SK-N-MC (cell line): ENCODE measurements at regions not wholly inside any gene's neighbourhood (a gene's known extent, or its start where the extent isn't known, plus 50 kb on each side); places are given as distances from the start of the nearest gene placed in this dataset.
"Not testable (repeated sequence)": the region's sequence is repeated elsewhere in the genome, so short reads cannot be mapped to it uniquely, and the experiment has no call there.

Source experiments
- DNase-seq: peaks from one replicate; pipeline ENCODE4 v3.0.0-alpha.2; 2011; ENCODE audit warnings: low read depth, low spot score
- H3K27ac ChIP-seq: fragments of 200-600 bp; sonication (generic); 2 replicates; pipeline ENCODE4 v1.5.1; 2016; ENCODE audit warnings: mixed run types
- H3K36me3 ChIP-seq: fragments of 200-600 bp; sonication (generic); 2 replicates; pipeline ENCODE4 v1.6.1; 2017; ENCODE audit warnings: antibody characterized with exemption, low read length, mixed read lengths; ENCODE audit not compliant: insufficient read depth
- H3K4me3 ChIP-seq: fragments of 200-600 bp; sonication (generic); 2 replicates; pipeline ENCODE4 v1.5.1; 2016
- H3K9ac ChIP-seq: fragments of 200-600 bp; sonication (generic); 2 replicates; pipeline ENCODE4 v1.8.0; 2017; ENCODE audit warnings: mixed run types, mixed read lengths; ENCODE audit not compliant: insufficient read length
- H3K9me3 ChIP-seq: fragments of 200-600 bp; sonication (generic); 2 replicates; pipeline ENCODE4 v1.6.1; 2017; ENCODE audit warnings: low read depth, mild to moderate bottlenecking, antibody characterized with exemption, low read length, moderate library complexity, mixed read lengths
- EZH2 ChIP-seq: fragments of 200-600 bp; sonication (generic); IDR thresholded peaks from one replicate; pipeline ENCODE4 v1.6.1; 2017; ENCODE audit warnings: antibody characterized with exemption
- FOXP2 ChIP-seq: optimal IDR thresholded peaks from 2 replicates; pipeline ENCODE3; 2011; ENCODE audit warnings: mild to moderate bottlenecking, moderate library complexity; ENCODE audit not compliant: insufficient read depth; ENCODE audit errors: extremely low read length, control extremely low read depth
- POLR2AphosphoS5 ChIP-seq: IDR thresholded peaks from 2 replicates; pipeline ENCODE4 v1.6.1; 2012; ENCODE audit warnings: mild to moderate bottlenecking, low read depth, low read length, borderline replicate concordance

DNA sequence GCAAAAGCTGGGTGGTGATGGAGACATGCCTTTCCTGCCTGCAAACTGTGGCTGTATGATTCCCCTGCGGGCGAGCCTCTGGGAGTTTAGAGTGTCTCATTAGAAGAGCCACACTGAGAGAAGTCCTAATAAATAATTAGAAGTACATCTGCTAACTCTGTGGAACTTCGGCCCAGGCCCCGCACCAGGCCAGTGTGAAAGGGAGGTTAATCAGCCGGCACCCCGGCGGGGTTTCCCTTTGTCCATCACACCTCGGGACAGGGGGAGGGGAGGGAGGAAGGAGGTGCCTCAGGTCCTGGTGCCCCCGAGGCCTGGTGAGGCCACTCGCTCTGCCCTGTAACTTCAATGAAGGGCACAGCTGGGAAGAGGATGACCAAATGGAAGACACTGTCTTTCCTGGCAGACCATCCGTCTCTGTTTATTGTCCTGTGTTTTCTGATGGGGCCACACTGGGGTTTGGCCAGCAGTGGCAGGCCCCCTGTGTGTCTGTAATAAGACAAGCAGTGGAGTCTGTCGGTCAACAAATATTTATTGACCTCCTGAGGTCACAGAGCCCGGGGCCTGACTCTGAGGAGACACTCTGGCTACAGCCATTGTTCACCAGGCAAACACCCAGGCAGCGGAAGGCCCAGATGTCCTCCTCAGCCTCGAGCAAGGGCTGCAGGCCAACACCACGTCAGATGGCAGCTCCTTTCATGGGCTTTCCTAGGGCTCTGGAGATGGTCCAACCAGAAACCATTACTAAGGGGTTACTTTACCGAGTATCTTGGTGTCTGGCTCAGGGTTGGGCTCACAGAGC lies 267.5 kb upstream of the RAB4A start:
- no peak for DNase-seq
- H3K9me3 ChIP-seq: no peaks in the 10 kb centered on the region
- H3K4me3 ChIP-seq: no peak overlapping the region
- H3K27ac ChIP-seq: no peak overlapping the region
- no peak overlapping the region for H3K9ac ChIP-seq
- H3K36me3 ChIP-seq: no peaks in the 10 kb centered on the region
- TF ChIP-seq FOXP2: no peak

GRCh38 chr1:229004066-229004833 lies 266.7 kb upstream of the RAB4A start:
- H3K9me3 ChIP-seq: no peaks in the 10 kb centered on the region
- no peak for DNase-seq
- no peak overlapping the region for H3K27ac ChIP-seq
- H3K36me3 ChIP-seq: no peaks in the 10 kb centered on the region
- TF ChIP-seq EZH2 (no peak), POLR2AphosphoS5 (no peak), FOXP2 (no peak)
- H3K4me3 ChIP-seq: no peak overlapping the region
- no peak overlapping the region for H3K9ac ChIP-seq

- Histone ChIP-seq H3K4me3 (no peak overlapping the region), H3K9me3 (no peaks in the 10 kb centered on the region), H3K27ac (no peak overlapping the region), H3K9ac (no peak overlapping the region), H3K36me3 (no peaks in the 10 kb centered on the region)
- TF ChIP-seq EZH2 (no peak), POLR2AphosphoS5 (no peak), FOXP2 (no peak)
- DNase-seq: no peak
Measured at GRCh38 chr1:229005097-229005496, 265.8 kb upstream of the RAB4A start.

DNA sequence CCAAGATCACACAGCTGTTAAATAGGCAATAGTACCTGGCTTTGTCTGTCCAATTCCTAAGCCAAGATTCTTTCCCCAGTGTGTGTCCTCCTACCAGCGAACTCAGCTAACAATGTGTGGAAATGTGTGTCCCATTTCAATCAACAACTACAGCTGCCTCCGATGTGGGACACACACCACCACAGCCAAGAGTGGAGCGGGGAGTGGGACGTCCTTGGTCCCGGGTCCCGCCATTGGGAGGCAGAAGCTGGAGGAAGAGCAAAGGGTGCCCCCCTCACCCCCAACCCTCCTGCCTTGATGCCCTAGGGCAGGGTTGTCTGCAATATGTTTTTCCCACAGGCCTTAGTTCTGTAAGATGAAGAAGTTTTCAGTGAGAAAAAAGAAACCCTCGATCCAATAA lies 265.4 kb upstream of the RAB4A start:
- no peak for DNase-seq
- Histone ChIP-seq H3K4me3 (no peak overlapping the region), H3K27ac (no peak overlapping the region), H3K36me3 (no peaks in the 10 kb centered on the region), H3K9ac (no peak overlapping the region), H3K9me3 (no peaks in the 10 kb centered on the region)
- TF ChIP-seq POLR2AphosphoS5 (no peak), FOXP2 (no peak), EZH2 (no peak)

GRCh38 chr1:229006121-229006870 lies 264.6 kb upstream of the RAB4A start:
- TF ChIP-seq POLR2AphosphoS5 (no peak), EZH2 (no peak), FOXP2 (no peak)
- no peak overlapping the region for H3K27ac ChIP-seq
- no peaks in the 10 kb centered on the region for H3K9me3 ChIP-seq
- DNase-seq: no peak
- H3K36me3 ChIP-seq: no peaks in the 10 kb centered on the region
- no peak overlapping the region for H3K4me3 ChIP-seq
- no peak overlapping the region for H3K9ac ChIP-seq

DNA sequence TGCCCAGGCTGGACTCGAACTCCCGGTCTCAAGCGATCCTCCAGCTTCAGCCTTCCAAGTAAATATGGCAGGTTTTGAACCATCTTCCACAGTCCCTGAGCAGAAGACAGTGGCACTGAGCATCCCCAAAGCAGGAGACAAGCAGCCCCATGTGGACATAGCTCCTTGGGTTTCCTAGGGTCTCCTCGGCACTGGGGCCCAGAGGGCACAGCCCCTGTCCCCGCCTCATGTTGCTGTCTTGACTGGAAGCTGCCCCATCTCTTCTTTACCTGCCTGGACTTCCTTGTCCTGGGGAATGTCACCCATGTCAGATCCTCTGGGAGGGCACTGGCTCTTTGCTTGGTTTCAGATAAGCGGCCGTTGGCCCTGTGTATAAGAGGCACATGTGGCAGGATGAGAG lies 263.7 kb upstream of the RAB4A start:
- no peaks in the 10 kb centered on the region for H3K36me3 ChIP-seq
- no peak overlapping the region for H3K9ac ChIP-seq
- no peak overlapping the region for H3K4me3 ChIP-seq
- no peak for TF ChIP-seq POLR2AphosphoS5
- no peak for TF ChIP-seq EZH2
- TF ChIP-seq FOXP2: no peak
- no peak overlapping the region for H3K27ac ChIP-seq
- DNase-seq: no peak
- no peaks in the 10 kb centered on the region for H3K9me3 ChIP-seq

DNA sequence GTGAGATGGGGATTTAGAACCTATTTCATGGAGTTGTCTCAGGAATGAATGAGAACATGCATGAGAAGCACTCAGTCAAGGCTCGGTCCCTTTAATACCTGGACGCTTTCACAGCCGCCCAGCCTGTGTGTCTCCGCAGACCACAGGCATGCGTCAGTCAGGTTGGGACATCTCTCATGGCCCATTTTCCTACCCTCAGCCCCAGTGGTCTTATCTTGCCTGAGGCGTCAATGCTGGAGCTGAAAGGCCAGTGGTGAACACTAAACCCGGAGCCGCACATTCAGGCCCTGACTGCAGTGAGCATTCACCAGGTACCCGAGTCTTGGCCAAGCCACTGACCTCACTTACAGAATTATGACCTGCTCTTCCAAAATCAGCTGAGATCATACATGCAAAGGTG lies 263.2 kb upstream of the RAB4A start:
- no peak for TF ChIP-seq POLR2AphosphoS5
- no peak for TF ChIP-seq FOXP2
- TF ChIP-seq EZH2: no peak
- no peak overlapping the region for H3K4me3 ChIP-seq
- H3K27ac ChIP-seq: no peak overlapping the region
- H3K9ac ChIP-seq: no peak overlapping the region
- H3K9me3 ChIP-seq: no peaks in the 10 kb centered on the region
- no peak for DNase-seq
- H3K36me3 ChIP-seq: no peaks in the 10 kb centered on the region

- not testable (repeated sequence) for H3K4me3 ChIP-seq, H3K9ac ChIP-seq, DNase-seq
Measured at GRCh38 chr1:229008347-229008746, 262.6 kb upstream of the RAB4A start.

DNA sequence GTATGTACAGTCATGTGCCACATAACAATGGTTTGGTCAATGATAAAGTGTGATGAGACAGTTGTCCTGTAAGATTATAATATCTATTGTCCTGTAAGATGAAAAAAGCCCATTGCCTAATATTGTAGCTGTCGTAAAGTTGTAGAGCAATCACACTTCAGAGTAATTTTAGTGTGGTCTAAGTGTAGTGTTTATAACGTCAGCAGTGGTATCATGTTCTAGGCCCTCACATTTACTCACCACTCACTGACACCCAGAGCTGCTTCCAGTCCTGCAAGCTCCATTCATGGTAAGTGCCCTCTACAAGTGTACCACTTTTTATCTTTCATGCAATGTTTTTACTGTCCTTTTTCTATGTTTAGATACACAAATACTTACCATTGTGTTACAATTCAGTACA lies 259.9 kb upstream of the RAB4A start:
- Histone ChIP-seq H3K9me3 (no peaks in the 10 kb centered on the region), H3K36me3 (no peaks in the 10 kb centered on the region), H3K27ac (no peak overlapping the region), H3K9ac (no peak overlapping the region), H3K4me3 (no peak overlapping the region)
- no peak for DNase-seq
- TF ChIP-seq POLR2AphosphoS5: no peak
- TF ChIP-seq EZH2: no peak
- no peak for TF ChIP-seq FOXP2

More at GRCh38 chr1:229008347-229008746, 262.6 kb upstream of the RAB4A start:
- H3K36me3 ChIP-seq, H3K9me3 ChIP-seq, H3K27ac ChIP-seq: not testable (repeated sequence)
